ENCODE measurements at regions not wholly inside any gene's neighbourhood (a gene's known extent, or its start where the extent isn't known, plus 50 kb on each side); places are given as distances from the start of the nearest gene placed in this dataset.

DNA sequence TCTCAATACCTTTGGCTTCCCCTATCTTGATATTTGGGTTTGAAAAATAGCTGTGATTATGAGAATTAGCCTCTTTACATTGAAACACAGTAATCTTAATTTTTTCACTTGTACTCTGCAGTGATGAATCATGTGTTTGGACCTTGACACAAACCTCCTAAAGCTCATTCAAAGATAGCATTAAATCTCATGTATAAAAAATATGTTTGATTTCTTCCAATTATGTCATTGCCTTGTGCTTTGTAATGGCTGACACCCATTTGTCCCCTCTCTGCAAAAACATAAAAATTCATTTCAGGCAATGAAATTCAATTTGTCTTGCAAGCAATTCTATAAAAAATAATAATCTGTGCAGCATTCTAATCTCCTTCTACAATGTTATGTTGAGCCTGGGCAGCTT lies 422.4 kb upstream of the BOD1L1 start:
- no peak for DNase-seq (ENCODE audit: low spot score)

DNA sequence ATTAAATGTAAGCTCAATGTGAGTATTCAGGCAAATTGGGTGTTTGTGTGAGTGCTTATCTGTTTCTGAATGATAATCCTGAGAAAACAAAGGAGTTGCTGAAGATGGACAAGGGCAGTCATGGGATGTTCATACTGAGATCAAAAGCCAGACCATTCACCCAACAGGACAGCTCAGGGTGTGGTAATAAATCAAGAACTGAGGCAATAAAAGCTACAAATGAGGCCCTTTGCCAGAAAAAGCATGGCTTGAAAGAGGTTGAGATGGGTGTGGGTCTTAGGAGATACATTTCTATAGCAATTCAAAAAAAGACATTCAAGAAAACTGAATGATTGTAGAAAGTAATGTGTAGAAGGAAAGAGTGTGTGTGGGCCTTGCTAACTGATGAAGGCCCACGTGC lies 425.8 kb upstream of the BOD1L1 start:
- no peak for DNase-seq (ENCODE audit: low spot score)

DNA sequence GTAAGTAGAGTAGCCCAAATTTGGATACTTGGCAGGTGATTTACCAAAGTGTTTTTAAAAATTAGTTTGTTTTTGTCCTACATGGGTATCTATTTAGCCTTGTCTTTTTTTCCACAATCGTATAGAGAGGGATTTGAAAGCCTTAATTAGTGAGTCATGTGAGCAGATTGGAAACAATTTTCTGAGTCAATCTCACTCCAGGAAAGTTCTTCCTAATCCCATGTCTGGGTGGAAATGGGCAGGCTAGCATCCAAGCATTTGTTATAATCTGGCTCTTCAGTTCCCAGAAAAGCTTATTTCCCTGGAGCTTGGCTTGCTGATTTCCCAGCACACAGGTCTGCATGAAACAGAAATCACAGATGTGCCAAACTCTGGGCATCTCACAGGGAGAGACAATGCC lies 426.9 kb upstream of the BOD1L1 start:
- DNase-seq (ENCODE audit: low spot score) = no peak

DNA sequence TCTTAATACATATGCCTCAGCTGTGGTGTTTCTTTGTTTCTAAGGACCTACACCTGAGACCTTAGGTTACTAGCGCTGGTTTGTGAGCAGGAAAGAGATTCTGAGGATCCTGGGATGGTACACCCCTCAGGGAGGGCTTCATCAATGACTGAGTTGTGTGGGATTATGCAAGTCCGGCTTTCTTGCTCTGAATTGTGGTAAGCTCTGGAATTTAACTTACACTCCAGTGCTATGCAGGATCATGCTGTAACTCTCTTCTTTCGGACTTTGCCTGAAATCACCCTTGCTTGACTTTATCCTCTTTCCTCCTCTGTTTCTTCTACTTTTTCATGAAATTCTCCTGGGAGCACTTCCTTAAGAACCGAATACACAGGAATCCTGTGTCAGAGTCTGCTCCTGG lies 431.5 kb upstream of the BOD1L1 start:
- DNase-seq (ENCODE audit: low spot score) = no peak

DNA sequence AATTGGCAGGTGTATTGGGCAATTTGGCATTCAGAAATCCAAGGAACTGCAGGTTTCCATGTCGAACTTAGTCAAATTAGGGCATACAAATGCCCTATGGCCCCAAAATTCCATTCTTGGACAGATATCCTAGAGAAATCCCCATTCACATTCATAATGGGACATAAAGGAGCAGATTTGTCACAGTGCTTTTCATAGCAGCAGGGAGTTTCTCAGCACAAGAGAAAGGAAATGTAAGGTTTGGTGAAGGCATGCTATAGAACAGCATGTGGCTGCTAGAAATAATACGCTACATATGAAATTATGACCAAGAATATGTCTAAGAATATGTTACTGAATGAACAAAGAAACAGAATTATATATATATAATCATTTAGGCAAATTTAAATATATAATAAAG lies 437.5 kb upstream of the BOD1L1 start:
- DNase-seq (ENCODE audit: low spot score) = no peak

DNA sequence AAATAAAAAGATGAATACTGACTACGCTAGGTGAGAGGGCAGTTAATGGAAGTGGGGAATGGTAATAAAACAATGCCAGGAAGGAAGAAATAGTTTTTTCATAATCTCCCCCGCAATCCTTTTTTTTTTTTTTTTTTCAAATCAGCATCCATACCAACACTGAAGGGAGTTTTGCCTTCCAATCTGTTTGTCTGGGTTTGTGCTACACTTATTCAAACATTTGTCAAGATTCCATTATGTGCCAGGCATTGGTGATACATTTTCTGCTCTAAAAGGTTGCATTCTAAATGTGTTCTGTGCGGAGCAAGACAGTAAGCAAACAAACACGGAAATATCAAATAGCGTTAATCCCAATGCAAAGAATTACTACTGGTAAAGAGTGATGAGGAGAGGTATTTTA lies 437.9 kb upstream of the BOD1L1 start:
- DNase-seq (ENCODE audit: low spot score) = no peak

DNA sequence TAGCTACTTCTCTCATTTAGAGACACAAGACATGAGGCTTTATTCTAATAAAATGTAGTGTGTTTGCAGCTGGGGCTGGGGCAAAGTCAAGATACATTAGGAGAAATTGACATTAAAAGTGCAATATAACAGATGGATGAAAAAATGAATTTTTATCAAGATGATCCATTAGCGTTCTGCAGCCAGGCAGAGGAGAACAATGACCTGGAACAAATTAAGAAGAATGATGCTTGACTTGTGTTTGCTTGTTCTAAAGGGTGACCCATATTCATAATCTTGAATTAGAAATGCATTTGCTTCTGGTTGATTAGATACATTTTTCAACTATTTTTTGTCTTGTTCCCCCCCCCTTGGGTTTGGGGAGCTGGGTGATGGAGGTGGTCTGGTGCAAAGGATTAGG lies 439.5 kb upstream of the BOD1L1 start:
- DNase-seq (ENCODE audit: low spot score) = no peak

DNA sequence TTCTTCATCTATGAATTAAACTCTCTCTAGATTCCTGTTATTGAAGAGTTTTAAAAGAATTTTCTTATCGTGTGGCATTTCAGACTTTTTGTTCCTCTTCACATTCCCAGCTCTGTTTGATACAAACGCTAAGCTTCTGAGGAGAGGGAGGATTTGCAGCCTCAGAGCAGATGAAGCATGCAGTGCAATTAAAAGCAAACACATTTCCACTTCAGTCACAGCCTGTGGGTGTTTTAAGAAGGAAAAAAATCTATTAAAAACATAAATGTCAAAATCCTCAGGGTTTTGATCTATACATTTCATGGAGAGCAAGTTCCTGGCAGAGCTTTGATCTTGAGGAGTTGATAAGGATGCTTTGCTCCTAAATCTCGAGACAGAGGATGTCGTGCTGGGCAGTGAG lies 442.4 kb upstream of the BOD1L1 start:
- DNase-seq (ENCODE audit: low spot score) = no peak

DNA sequence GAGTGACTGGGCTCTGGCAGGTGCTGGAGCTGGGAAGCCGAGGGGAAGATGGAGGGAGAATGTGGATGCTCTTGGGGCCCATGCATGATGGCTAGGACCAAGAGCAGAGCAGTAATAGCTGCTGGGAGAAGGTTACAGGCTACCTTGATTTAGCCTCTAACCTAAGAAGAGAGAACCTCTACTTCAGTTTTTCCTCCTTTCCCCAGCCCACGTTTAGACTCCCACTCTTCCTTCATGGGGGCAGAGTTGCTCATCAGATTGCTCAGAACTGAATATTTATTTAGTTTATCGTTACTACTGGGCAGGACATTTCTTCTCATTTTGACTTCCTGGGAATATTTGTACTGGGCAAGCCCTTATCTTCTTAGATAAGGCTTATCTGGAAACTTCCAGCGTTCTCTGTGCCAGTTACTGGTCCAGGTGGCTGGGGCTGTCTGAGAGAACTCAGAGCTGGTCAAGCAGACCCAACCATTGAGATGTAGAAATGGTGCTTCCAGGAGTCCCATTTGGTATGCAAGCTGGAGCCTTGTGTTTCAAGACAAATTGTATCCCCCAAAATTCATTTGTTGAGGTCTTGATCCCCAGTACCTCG lies 442.9 kb upstream of the BOD1L1 start:
- DNase-seq (ENCODE audit: low spot score) = no peak

DNA sequence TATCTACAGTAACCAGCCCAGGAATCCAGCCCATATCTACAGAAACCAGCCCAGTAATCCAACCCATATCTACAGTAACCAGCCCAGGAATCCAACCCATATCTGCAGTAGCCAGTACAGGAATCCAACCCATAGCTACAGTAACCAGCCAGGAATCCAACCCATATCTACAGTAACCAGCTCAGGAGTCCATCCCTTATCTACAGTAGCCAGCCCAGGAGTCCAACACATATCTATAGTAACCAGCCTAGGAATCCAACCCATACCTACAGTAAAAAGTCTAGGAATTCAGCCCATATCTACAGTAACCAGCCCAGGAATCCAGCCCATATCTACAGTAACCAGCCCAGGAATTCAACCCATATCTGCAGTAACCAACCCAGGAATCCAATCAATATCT lies 445.0 kb upstream of the BOD1L1 start:
- no peak for DNase-seq (ENCODE audit: low spot score)

DNA sequence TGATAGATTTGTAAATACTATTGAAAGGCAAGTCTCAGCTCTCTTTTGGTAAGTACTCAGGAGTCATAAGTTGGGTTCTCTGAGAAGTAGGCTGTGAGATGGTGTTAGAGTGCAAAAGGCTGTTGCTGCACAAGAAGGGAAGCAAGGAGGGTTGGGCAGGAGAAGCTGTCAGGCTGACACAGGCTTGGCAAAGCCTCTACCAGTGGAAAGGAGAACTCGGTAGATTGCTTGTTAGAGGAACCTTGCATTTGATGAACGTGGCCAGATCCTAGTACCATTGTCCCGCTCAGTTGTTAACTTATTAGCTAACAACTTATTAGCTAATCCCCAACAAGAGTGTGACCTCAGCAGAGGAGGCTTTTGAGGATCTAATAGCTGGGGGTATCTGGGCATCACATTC lies 449.3 kb upstream of the BOD1L1 start:
- DNase-seq (ENCODE audit: low spot score) = no peak

DNA sequence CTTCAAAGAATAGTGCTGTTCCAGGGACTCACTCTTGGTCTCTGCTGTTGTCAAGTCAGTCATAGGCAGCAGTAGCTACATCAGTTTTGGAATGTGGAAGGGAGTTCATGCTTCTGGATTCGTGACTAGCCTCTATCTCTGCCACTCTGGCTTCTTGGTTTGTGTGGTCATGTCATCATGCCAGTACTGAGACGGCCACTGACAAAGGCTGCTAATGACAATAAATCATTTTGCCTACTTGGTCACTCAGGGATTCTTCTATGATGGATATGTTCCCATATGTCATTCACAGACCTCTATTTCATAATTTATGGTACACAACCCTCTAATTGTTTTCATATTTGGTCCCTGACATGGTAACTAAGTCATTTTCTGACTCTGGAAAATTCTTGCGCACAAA lies 450.8 kb upstream of the BOD1L1 start:
- no peak for DNase-seq (ENCODE audit: low spot score)

DNA sequence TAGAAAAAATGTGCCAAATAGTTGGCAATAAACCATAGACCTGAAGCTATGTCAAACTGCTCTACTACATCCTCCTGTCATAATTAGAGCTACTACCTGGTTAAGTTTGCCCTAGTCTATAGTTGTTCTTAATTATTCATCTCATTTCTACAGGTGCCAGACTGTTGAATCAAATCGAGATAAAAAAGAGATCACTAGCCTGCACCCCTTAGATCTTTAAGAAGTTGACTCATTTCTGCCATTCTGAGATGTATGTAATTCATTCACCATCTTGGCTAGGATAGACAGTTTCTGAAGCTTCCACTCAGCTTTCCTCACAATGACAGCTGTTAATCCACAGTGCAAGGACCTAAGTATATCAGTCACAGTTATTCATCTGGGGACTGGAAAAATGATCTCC lies 452.1 kb upstream of the BOD1L1 start:
- DNase-seq (ENCODE audit: low spot score) = no peak

DNA sequence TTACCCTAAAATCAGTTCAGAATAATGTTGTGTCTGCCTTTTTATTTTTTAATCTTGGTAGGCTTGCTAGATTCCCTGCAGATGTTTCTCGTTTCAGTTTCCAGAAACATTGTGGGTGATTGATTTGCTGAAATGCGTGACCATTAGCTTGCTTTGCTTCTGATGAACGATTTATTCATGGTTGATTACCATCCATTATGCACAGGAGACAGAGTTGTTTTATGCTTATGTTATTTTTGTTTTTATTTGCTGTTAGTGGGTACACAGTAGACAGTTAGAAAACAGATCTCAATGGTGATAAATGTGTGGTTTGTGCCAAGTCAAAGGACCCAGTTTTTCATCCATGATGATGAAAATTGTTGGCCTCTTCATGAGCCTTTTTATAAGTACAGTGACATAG lies 455.6 kb upstream of the BOD1L1 start:
- no peak for DNase-seq (ENCODE audit: low spot score)

DNA sequence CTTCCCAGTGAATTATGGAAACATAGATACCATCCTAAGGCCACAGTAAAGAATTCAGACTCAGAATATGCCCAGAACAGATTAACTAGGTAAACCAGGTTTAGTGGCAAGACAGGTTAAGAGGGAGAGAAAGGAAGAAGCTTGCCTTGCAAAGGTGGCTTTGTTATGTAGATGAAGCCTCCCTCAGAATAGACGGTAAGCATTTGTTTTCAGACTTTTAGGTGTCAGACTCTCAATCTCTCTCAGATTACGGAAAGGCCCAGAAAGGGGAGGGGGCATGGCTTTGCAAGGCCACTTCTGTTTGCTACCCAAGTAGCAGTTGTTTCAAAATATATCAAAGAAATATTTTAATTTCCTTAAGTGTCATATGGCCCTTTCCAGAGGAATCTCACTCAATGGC lies 457.1 kb upstream of the BOD1L1 start:
- no peak for DNase-seq (ENCODE audit: low spot score)

DNA sequence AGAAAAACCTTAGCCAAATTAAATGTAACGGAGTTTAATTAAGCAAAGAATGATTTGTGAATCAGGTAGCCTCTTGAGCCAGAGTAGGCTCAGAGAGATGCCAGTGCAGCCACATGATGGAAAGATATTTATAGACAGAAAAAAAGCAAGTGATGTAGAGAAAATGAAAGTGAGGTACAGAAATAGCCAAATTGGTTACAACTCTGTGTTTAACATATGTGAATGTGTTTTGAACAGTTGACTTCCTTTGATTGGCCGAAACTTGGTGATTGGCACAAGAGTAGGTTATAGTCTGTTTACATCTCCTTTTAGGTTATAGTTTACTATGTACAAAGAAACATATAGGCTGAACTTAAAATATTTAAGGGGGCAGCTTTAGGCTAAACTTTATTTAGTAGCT lies 459.9 kb upstream of the BOD1L1 start:
- DNase-seq (ENCODE audit: low spot score) = no peak

DNA sequence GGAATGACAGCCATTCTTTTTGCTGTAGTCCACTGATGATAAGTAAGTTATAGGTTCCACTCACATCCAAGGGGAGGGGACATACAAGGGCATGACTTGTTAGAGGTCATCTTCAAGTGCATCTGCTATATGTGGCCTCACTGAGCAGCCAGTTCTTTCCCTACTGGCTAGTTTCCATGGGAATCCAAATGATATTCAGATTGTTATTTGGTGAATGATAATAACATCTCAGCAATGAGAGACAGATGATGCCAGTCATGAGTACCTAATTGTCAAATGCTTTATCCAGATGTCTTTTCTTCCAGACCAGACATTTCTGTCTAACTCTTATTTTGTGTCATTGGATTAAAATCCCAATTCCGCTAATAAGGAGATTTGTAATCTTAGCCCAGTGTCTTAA lies 460.4 kb upstream of the BOD1L1 start:
- no peak for DNase-seq (ENCODE audit: low spot score)

DNA sequence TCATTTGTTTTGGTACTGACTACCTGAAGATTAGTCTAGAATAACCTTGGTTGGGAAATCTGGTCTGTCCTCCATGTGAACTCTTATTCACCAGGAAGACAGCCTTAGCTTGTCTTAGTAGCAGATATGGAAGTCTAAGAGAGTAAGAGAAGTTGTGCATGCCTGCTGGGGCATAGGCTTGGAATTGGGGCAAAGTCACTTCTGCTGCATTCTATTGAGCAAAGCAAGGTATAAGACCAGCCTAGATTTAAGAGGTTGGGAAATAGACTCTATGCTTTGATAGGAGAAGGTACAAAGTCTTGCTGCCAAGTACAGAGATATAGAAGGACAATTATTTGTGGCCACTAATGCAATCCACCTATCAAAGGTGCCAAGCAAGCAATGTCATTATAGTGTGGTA lies 464.0 kb upstream of the BOD1L1 start:
- DNase-seq (ENCODE audit: low spot score) = no peak

DNA sequence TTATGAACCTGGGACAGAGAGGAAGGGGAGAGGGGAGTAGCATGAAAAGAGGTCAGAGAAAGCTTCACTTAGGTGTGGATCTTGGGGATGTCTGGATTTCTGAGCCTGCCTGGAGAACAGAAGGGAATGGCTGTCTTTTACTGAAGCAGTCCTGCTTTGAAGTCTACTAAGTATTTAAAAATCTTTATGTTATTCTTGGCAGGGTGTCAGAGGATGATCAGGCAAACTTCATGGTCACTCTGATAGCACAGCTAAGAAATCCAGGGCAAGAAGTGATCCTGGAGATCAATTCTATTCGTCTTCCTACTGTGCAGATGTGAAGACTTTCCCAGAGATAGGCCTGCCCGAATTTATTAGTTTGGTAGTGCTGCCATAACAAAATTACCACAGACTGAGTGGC lies 464.4 kb upstream of the BOD1L1 start:
- no peak for DNase-seq (ENCODE audit: low spot score)

DNA sequence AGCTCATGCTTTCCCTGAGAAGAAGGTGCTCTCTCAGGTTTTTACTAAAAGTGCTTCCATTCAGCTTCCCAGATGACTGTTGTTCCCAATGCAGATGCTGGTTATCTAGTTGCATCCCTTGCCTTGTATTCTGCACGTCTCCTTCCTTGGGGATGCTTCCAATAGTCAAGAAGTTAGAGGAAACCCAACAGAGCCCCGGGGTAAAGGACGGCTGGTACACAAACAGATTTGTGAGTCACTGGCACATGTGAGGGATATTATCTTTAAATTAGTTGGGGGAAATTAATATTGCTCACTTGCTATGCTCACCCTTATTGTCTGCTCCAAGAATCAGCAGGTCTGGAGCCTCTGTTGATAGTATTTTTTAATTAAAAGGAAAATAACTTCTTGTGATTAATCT lies 465.2 kb upstream of the BOD1L1 start:
- no peak for DNase-seq (ENCODE audit: low spot score)

DNA sequence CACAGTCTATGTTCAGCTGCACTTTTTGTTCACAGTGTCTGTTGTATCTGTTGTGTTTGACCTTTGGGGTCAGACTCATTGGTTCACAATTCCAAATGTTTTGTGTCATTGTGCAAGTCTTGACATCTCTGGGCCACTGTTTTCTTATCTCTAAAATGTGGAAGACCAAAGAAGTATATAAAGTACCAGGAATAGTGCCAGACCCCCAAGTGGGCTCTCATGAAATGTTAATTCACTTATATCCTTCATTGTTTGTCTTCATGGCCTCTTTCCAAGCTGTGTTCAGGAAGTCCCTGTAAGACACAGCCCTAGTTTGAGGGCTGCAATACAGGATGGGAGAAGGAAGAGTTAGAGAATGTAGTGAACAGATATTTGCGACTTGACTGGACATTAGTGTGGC lies 468.3 kb upstream of the BOD1L1 start:
- DNase-seq (ENCODE audit: low spot score) = no peak

DNA sequence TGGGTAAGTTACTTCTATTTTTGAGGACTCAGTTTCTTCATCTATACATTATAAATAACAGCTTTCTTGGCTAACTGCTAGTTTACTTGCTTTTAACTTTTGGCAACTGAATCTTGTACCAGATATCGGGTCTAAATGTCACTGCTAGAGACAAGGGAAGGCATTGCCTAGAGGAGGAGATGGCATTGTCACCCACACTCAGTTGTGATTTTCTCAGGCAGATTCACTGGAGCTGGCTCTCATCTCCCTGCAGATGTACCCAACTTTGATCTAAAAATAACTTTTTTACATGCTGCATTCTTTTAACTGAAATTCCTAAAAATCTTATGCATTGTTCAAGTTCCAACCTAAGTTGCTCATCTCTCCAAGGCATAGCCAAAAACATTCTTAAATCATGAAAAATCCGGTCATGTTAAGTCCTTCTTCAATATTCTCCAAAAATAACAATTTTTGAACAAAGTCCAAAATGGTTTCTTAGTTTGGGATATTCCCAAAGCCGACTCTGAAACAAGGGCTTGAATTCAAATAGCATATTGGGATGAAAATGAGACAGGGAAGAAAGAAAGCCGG lies 469.0 kb upstream of the BOD1L1 start:
- no peak for DNase-seq (ENCODE audit: low spot score)

DNA sequence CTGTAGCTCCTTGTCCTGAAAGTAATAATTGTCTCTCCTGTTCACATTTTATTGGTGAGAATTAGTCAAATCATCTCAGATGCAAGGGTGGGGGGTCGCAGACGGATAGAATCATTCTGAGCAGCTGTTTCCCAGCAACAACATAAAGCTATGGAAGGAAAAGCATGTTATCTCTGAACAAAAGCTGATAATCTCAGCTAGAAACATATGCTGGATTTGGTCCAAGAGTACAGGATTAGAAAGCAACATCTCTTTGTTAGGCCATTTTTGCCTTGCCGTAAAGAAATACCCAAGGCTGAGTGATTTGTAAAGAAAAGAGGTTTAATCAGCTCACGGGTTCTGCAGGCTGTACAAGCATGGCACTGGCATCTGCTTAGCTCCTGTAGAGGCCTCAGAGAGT lies 472.8 kb upstream of the BOD1L1 start:
- DNase-seq (ENCODE audit: low spot score) = no peak

DNA sequence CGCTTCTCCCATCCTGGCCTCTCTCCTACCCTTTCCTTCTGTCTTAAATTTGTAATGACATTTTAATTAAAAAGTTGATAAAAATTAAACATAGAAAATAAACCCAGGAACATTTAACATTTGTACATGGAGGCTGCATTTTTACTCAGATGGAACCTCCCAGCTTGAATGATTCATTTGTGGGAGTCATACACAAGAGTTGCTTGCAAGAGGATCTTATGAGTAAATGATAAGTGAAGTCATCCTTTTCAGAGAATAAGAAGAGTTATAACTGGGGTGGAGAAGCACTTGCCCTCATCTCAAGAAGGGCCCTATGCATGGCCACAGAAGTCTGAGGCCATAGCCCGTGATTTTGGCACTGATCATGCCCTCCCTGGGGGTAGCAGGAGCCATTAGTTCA lies 482.9 kb upstream of the BOD1L1 start:
- no peak for DNase-seq (ENCODE audit: low spot score)

DNA sequence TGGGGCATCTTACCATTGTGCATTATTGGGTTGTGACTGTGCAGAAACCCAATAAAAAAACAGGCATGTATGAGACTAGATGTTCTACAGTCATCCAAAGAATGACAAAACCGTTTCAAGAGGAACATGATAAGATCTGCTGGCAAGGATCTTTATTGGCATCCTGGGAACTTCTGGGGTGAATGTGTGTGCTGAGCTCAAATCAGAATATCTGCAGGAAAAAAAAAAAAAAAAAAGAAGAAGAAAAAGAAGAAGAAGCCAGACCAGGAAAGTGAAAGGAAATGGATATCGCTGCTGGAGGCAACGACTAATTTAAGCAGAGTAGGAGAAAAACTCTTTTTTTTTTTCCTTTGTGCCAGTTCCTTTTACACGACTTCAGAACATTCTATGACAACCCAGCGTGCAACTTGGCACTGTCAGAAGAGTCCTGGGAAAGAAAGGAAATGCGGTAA lies 484.2 kb upstream of the BOD1L1 start:
- DNase-seq (ENCODE audit: low spot score) = no peak
